GM12878 (cell line): ENCODE measurements at regions not wholly inside any gene's neighbourhood (a gene's known extent, or its start where the extent isn't known, plus 50 kb on each side); places are given as distances from the start of the nearest gene placed in this dataset.

Source experiments
- ATAC-seq: fragments of 200-7000 bp; cut with Tn5 transposase; 3 replicates; pipeline ENCODE4 v1.9.1; 2020; ENCODE audit warnings: mild to moderate bottlenecking, moderate library complexity
- BruUV-seq: library from RNA; stranded (reverse); fragments of 400-500 nt; replicated peaks from 2 replicates; lab custom pipeline; 2021; lab: Mats Ljungman, UMichigan
- CTCF ChIA-PET: fragments of 300-600 bp; sonication (Branson Sonifier 250); formaldehyde crosslinking; extraction: SDS; loops from one replicate; lab custom pipeline; 2021; ENCODE audit warnings: inconsistent platforms; lab: Yijun Ruan, JAX
- POLR2A ChIA-PET: fragments of 350-600 bp; formaldehyde crosslinking; extraction: SDS; loops from one replicate; lab custom pipeline; 2021; ENCODE audit warnings: inconsistent platforms; lab: Charles Lee
- RAD21 ChIA-PET: fragments of 300-600 bp; sonication (Branson Sonifier 250); formaldehyde crosslinking; loops from one replicate; lab custom pipeline; 2023; ENCODE audit warnings: antibody characterized with exemption; ENCODE audit not compliant: unreplicated experiment; lab: Charles Lee
- SMC1A ChIA-PET: fragments of 300-600 bp; sonication (Branson Sonifier 250); formaldehyde crosslinking; loops from one replicate; lab custom pipeline; 2023; ENCODE audit not compliant: unreplicated experiment, uncharacterized antibody; lab: Charles Lee
- DNase-seq: peaks from one replicate; pipeline ENCODE4 v3.0.0-alpha.2; 2011; ENCODE audit warnings: low read depth, low spot score
- FAIRE-seq: peaks from 3 replicates; lab custom pipeline; 2011; peaks lifted over from hg19 to GRCh38; lab: Jason Lieb, UNC
- H2AFZ ChIP-seq: 2 replicates; pipeline ENCODE4 v1.6.0; 2011; ENCODE audit warnings: low read depth, low read length, control low read depth; ENCODE audit not compliant: control insufficient read depth
- H3K27ac ChIP-seq: 2 replicates; pipeline ENCODE4 v1.5.1; 2011; ENCODE audit warnings: control low read depth; ENCODE audit not compliant: control insufficient read depth, insufficient read depth
- H3K27me3 ChIP-seq, 2 experiments: replicated peaks in 1 of 2; 2 replicates each; pipeline versions ENCODE4 v1.6.0 to v1.6.1; 2011; ENCODE audit warnings: low read length in 1 of 2; ENCODE audit not compliant: control insufficient read depth in 2 of 2, insufficient read depth in 2 of 2
- H3K36me3 ChIP-seq, 2 experiments: 2 replicates each; pipeline ENCODE4 v1.5.1; 2011; ENCODE audit warnings: low read length in 1 of 2; ENCODE audit not compliant: control insufficient read depth in 2 of 2, insufficient read depth in 2 of 2
- H3K4me1 ChIP-seq: 2 replicates; pipeline ENCODE4 v1.6.1; 2011; ENCODE audit warnings: mild to moderate bottlenecking, low read length, moderate library complexity, mixed read lengths; ENCODE audit not compliant: control insufficient read depth, insufficient read depth
- H3K4me2 ChIP-seq: 2 replicates; pipeline ENCODE4 v1.6.0; 2011; ENCODE audit warnings: control low read depth; ENCODE audit not compliant: control insufficient read depth, insufficient read depth
- H3K4me3 ChIP-seq: fragments of 200-600 bp; sonication (generic); 2 replicates; pipeline ENCODE4 v1.5.1; 2016
- H3K79me2 ChIP-seq: 2 replicates; pipeline ENCODE4 v1.6.0; 2011; ENCODE audit warnings: low read length; ENCODE audit not compliant: control insufficient read depth, insufficient read depth
- H3K9ac ChIP-seq: 2 replicates; pipeline ENCODE4 v1.8.0; 2011; ENCODE audit warnings: low read length, control low read depth, mixed read lengths; ENCODE audit not compliant: control insufficient read depth, insufficient read depth
- H3K9me3 ChIP-seq: replicated peaks from 3 replicates; pipeline ENCODE4 v1.5.1; 2011; ENCODE audit warnings: mild to moderate bottlenecking, low read length; ENCODE audit not compliant: control insufficient read depth, insufficient read depth
- H4K20me1 ChIP-seq: 2 replicates; pipeline ENCODE4 v1.6.0; 2011; ENCODE audit not compliant: control insufficient read depth, insufficient read depth
- CTCF ChIP-seq, 3 experiments: IDR thresholded peaks in 2 of 3; conservative IDR thresholded peaks in 1 of 3; 2 replicates each; pipeline ENCODE4 v1.5.1; 2011; ENCODE audit warnings: low read depth in 3 of 3, low read length in 3 of 3, mild to moderate bottlenecking in 3 of 3, control low read depth in 2 of 3, moderate library complexity in 2 of 3, inconsistent platforms in 1 of 3, mixed read lengths in 1 of 3; ENCODE audit not compliant: control insufficient read depth in 2 of 3, insufficient read depth in 1 of 3; ENCODE audit errors: extremely low read depth in 1 of 3
- CUX1 ChIP-seq: IDR thresholded peaks from 2 replicates; pipeline ENCODE4 v1.6.1; 2012; ENCODE audit warnings: improper control_type of control experiment, low read depth, low read length; ENCODE audit not compliant: insufficient replicate concordance
- DPF2 ChIP-seq: fragments of 450-650 bp; IDR thresholded peaks from 2 replicates; pipeline ENCODE4 v1.6.1; 2017; ENCODE audit warnings: mild to moderate bottlenecking
- KDM1A ChIP-seq: fragments of 200-600 bp; sonication (generic); IDR thresholded peaks from 2 replicates; pipeline ENCODE4 v1.6.1; 2016; ENCODE audit warnings: borderline replicate concordance
- RELB ChIP-seq: fragments of 450-650 bp; IDR thresholded peaks from 2 replicates; pipeline ENCODE4 v1.6.1; 2017; ENCODE audit warnings: low read depth, mild to moderate bottlenecking, moderate library complexity
- SREBF1 ChIP-seq: IDR thresholded peaks from 2 replicates; pipeline ENCODE4 v1.6.1; 2012; ENCODE audit warnings: mild to moderate bottlenecking, low read length
- SRF ChIP-seq, 2 experiments: IDR thresholded peaks; 2 replicates each; pipeline ENCODE4 v1.6.1; 2011; ENCODE audit warnings: low read depth in 2 of 2, low read length in 2 of 2, mild to moderate bottlenecking in 1 of 2, moderate library complexity in 1 of 2
- whole genome bisulfite sequencing: methylation state at CpG from one replicate; pipeline ENCODE4 v1.1.6; 2016; ENCODE audit warnings: low lambda C conversion rate; ENCODE audit not compliant: insufficient replicate concordance, insufficient coverage; ENCODE audit errors: missing lambda C conversion rate; 5-methylcytosine and 5-hydroxymethylcytosine counted together
- in situ Hi-C: fragments of 300-500 bp; cut with MboI; formaldehyde crosslinking; loops from 9 replicates; pipeline ENCODE4 v1.14.3; 2018; ENCODE audit warnings: mixed read lengths
- intact Hi-C: fragments of 100-400 bp; cut with micrococcal nuclease; formaldehyde crosslinking; loops from one replicate; pipeline ENCODE4 v1.14.2; 2022; ENCODE audit not compliant: unreplicated experiment

- ChIA-PET RAD21 (no interaction called here), SMC1A (no interaction called here), CTCF (no interaction called here), POLR2A (no interaction called here)
- H2AFZ ChIP-seq = no peak overlapping the region
- WGBS = 21% methylated on average over 4 of the region's 4 CpGs
- H3K36me3 ChIP-seq = no peaks in the 10 kb centered on the region
- DNase-seq (no peak), FAIRE-seq (no peak), ATAC-seq (no peak)
- H3K9me3 ChIP-seq = no peaks in the 10 kb centered on the region
- no peak overlapping the region for H3K27ac ChIP-seq
- H3K4me3 ChIP-seq = no peak overlapping the region
- H3K4me1 ChIP-seq = no peaks in the 10 kb centered on the region
- no peak overlapping the region for H3K9ac ChIP-seq
- H4K20me1 ChIP-seq = no peaks in the 10 kb centered on the region
- H3K79me2 ChIP-seq = no peaks in the 10 kb centered on the region
- BruUV-seq = no TSS peak
- no peak overlapping the region for H3K4me2 ChIP-seq
- intact Hi-C loops (no loop called here), in situ Hi-C loops (no loop called here)
- no peak for TF ChIP-seq SRF (IDR thresholded peaks at IDR 0.05; ENCODE audit: low read depth in 2 of 2, low read length in 2 of 2)
- no peaks in the 10 kb centered on the region for H3K27me3 ChIP-seq
These were observed 347.4 kb upstream of the PPP2R3A start for GRCh38 chr3:135618123-135618522.

GRCh38 chr3:135621184-135621920 lies 344.2 kb upstream of the PPP2R3A start:
- H3K9ac ChIP-seq = no peak overlapping the region
- H3K4me2 ChIP-seq = no peak overlapping the region
- FAIRE-seq = no peak
- ATAC-seq = no peak
- DNase-seq = no peak
- intact Hi-C loops (no loop called here), in situ Hi-C loops (no loop called here)
- H2AFZ ChIP-seq = no peak overlapping the region
- no peak overlapping the region for H3K27ac ChIP-seq
- no peaks in the 10 kb centered on the region for H3K9me3 ChIP-seq
- H3K79me2 ChIP-seq = no peaks in the 10 kb centered on the region
- H4K20me1 ChIP-seq = no peaks in the 10 kb centered on the region
- H3K36me3 ChIP-seq = no peaks in the 10 kb centered on the region
- ChIA-PET RAD21 (no interaction called here), POLR2A (no interaction called here), SMC1A (no interaction called here), CTCF (interaction anchor here (0.6 kb wide), 1 partner anchor 745 kb away, joined by 4 read pairs; no protein-coding TSS in a partner anchor)
- BruUV-seq = no TSS peak
- WGBS = 26% methylated on average over 3 of the region's 3 CpGs
- H3K4me3 ChIP-seq = no peak overlapping the region
- H3K4me1 ChIP-seq = no peaks in the 10 kb centered on the region
- H3K27me3 ChIP-seq = no peaks in the 10 kb centered on the region
- TF ChIP-seq SREBF1 (no peak), KDM1A (no peak), RELB (no peak), DPF2 (no peak), CUX1 (no peak), CTCF (IDR thresholded peaks at IDR 0.05 in 2 of 3, conservative IDR thresholded peaks at IDR 0.05 in 1 of 3; ENCODE audit: control insufficient read depth in 2 of 3, extremely low read depth in 1 of 3, insufficient read depth in 1 of 3, low read depth in 3 of 3, low read length in 3 of 3) (no peak)
